HG03039 (cell line): ENCODE measurements at regions not wholly inside any gene's neighbourhood (a gene's known extent, or its start where the extent isn't known, plus 50 kb on each side); places are given as distances from the start of the nearest gene placed in this dataset.
A peak's percentile ranks its signal among the peaks of the same experiment; 100 is the strongest.
"Not testable (repeated sequence)": the region's sequence is repeated elsewhere in the genome, so short reads cannot be mapped to it uniquely, and the experiment has no call there.

ENCODE experiments used
- ATAC-seq: cut with Tn5 transposase; IDR thresholded peaks from one replicate; pipeline ENCODE4 v1.9.1; 2021; ENCODE audit warnings: mild to moderate bottlenecking, moderate library complexity; ENCODE audit not compliant: unreplicated experiment

- ATAC-seq, result no peak
Measured at GRCh38 chr12:93234641-93235040, 143.1 kb upstream of the NUDT4 start.

- no peak for ATAC-seq
Measured at GRCh38 chr12:93235881-93236280, 141.8 kb upstream of the NUDT4 start.

- no peak for ATAC-seq
Measured at GRCh38 chr12:93237235-93237915, 140.3 kb upstream of the NUDT4 start.

GRCh38 chr12:93238512-93239262 is 139.0 kb upstream of the NUDT4 start:
- not testable (repeated sequence) for ATAC-seq

- not testable (repeated sequence) for ATAC-seq
Measured at GRCh38 chr12:93239789-93240188, 137.9 kb upstream of the NUDT4 start.

- no peak for ATAC-seq
Measured at GRCh38 chr12:93242154-93242972, 135.4 kb upstream of the NUDT4 start.

- no peak for ATAC-seq
Measured at GRCh38 chr12:93243382-93243688, 134.4 kb upstream of the NUDT4 start.

- peak; percentile 41 for ATAC-seq
Measured at GRCh38 chr12:93243689-93244513, 133.8 kb upstream of the NUDT4 start.

- ATAC-seq, result no peak
Measured at GRCh38 chr12:93244514-93245077, 133.1 kb upstream of the NUDT4 start.

- peak; percentile 64 for ATAC-seq
Measured at GRCh38 chr12:93245543-93245942, 132.2 kb upstream of the NUDT4 start.

- no peak for ATAC-seq
Measured at GRCh38 chr12:93247313-93247991, 130.3 kb upstream of the NUDT4 start.

- ATAC-seq, result no peak
Measured at GRCh38 chr12:93252221-93252620, 125.5 kb upstream of the NUDT4 start.

GRCh38 chr12:93254911-93255310 is 122.8 kb upstream of the NUDT4 start:
- ATAC-seq, result no peak

GRCh38 chr12:93256256-93256969 is 121.3 kb upstream of the NUDT4 start:
- ATAC-seq, result no peak

GRCh38 chr12:93261505-93262094 is 116.1 kb upstream of the NUDT4 start:
- no peak for ATAC-seq

GRCh38 chr12:93272997-93273396 is 104.7 kb upstream of the NUDT4 start:
- ATAC-seq, result no peak

- no peak for ATAC-seq
Measured at GRCh38 chr12:93273834-93274564, 103.7 kb upstream of the NUDT4 start.

GRCh38 chr12:93274937-93275336 is 102.8 kb upstream of the NUDT4 start:
- ATAC-seq, result no peak
